Hepatocyte (in vitro differentiated cells): ENCODE measurements at regions not wholly inside any gene's neighbourhood (a gene's known extent, or its start where the extent isn't known, plus 50 kb on each side); places are given as distances from the start of the nearest gene placed in this dataset.

ENCODE experiments used
- DNase-seq: peaks from one replicate; pipeline ENCODE4 v3.0.0-alpha.2; 2016; ENCODE audit warnings: low spot score
- H2AFZ ChIP-seq: fragments of 200-600 bp; sonication (generic); 2 replicates; pipeline ENCODE4 v1.6.0; 2016; ENCODE audit warnings: antibody characterized with exemption, mild to moderate bottlenecking
- H3K27ac ChIP-seq: fragments of 200-600 bp; sonication (generic); 2 replicates; pipeline ENCODE4 v1.5.1; 2016; ENCODE audit warnings: mild to moderate bottlenecking
- H3K27me3 ChIP-seq: fragments of 200-600 bp; sonication (generic); 2 replicates; pipeline ENCODE4 v1.6.1; 2016
- H3K36me3 ChIP-seq: fragments of 200-600 bp; sonication (generic); replicated peaks from 2 replicates; pipeline ENCODE4 v1.5.1; 2016; ENCODE audit warnings: low read depth; ENCODE audit not compliant: insufficient read depth
- H3K4me1 ChIP-seq: fragments of 200-600 bp; sonication (generic); 2 replicates; pipeline ENCODE4 v1.5.1; 2016; ENCODE audit warnings: mild to moderate bottlenecking, moderate library complexity; ENCODE audit not compliant: insufficient read depth
- H3K4me2 ChIP-seq: fragments of 200-600 bp; sonication (generic); 2 replicates; pipeline ENCODE4 v1.6.0; 2016
- H3K4me3 ChIP-seq: fragments of 200-600 bp; sonication (generic); 2 replicates; pipeline ENCODE4 v1.5.1; 2016; ENCODE audit warnings: mild to moderate bottlenecking
- H3K79me2 ChIP-seq: fragments of 200-600 bp; sonication (generic); 2 replicates; pipeline ENCODE4 v1.6.0; 2017; ENCODE audit warnings: mild to moderate bottlenecking
- H3K9me2 ChIP-seq: fragments of 200-600 bp; sonication (generic); replicated peaks from 2 replicates; pipeline ENCODE4 v1.6.0; 2017; ENCODE audit warnings: mild to moderate bottlenecking; ENCODE audit not compliant: insufficient read depth
- H3K9me3 ChIP-seq: fragments of 200-600 bp; sonication (generic); 2 replicates; pipeline ENCODE4 v1.5.1; 2016; ENCODE audit warnings: low read depth, mild to moderate bottlenecking
- H4K20me1 ChIP-seq: fragments of 200-600 bp; sonication (generic); 2 replicates; pipeline ENCODE4 v1.6.0; 2016; ENCODE audit warnings: mild to moderate bottlenecking; ENCODE audit not compliant: insufficient read depth, poor library complexity, severe bottlenecking
- CTCF ChIP-seq: fragments of 200-600 bp; sonication (generic); IDR thresholded peaks from 2 replicates; pipeline ENCODE4 v1.5.1; 2016; ENCODE audit warnings: antibody characterized with exemption, mild to moderate bottlenecking; ENCODE audit not compliant: poor library complexity
- EZH2 ChIP-seq: fragments of 200-600 bp; sonication (generic); IDR thresholded peaks from 2 replicates; pipeline ENCODE4 v1.6.1; 2016; ENCODE audit warnings: antibody characterized with exemption, mild to moderate bottlenecking, borderline replicate concordance
- EZH2phosphoT487 ChIP-seq: fragments of 200-600 bp; sonication (generic); IDR thresholded peaks from one replicate; pipeline ENCODE4 v1.6.1; 2018; ENCODE audit warnings: antibody characterized with exemption, mild to moderate bottlenecking, low read depth, moderate library complexity; ENCODE audit not compliant: unreplicated experiment, severe bottlenecking
- WGBS: methylation state at CpG from one replicate; pipeline ENCODE4 v1.1.6; 2016; ENCODE audit warnings: low lambda C conversion rate; ENCODE audit errors: missing lambda C conversion rate; 5-methylcytosine and 5-hydroxymethylcytosine counted together

- Histone ChIP-seq H3K27me3 (no peaks in the 10 kb centered on the region), H4K20me1 (no peaks in the 10 kb centered on the region), H3K27ac (no peak overlapping the region), H3K79me2 (no peaks in the 10 kb centered on the region), H3K4me1 (no peaks in the 10 kb centered on the region), H3K4me2 (no peak overlapping the region), H3K4me3 (no peak overlapping the region), H3K36me3 (no peaks in the 10 kb centered on the region), H3K9me3 (no peaks in the 10 kb centered on the region), H3K9me2 (no peaks in the 10 kb centered on the region), H2AFZ (no peak overlapping the region)
- DNase-seq, result no peak
- TF ChIP-seq CTCF (no peak), EZH2phosphoT487 (no peak)
- WGBS, result 83% methylated on average over 11 of the region's 11 CpGs
These were observed 1145.2 kb downstream of the BRD1 start for GRCh38 chr22:48682504-48682903.

- no peak for DNase-seq
- Histone ChIP-seq H3K4me2 (no peak overlapping the region), H3K27me3 (no peaks in the 10 kb centered on the region), H3K79me2 (no peaks in the 10 kb centered on the region), H3K4me1 (no peaks in the 10 kb centered on the region), H3K9me2 (no peaks in the 10 kb centered on the region), H2AFZ (no peak overlapping the region), H3K9me3 (no peaks in the 10 kb centered on the region), H3K36me3 (no peaks in the 10 kb centered on the region), H3K27ac (no peak overlapping the region), H3K4me3 (no peak overlapping the region), H4K20me1 (no peaks in the 10 kb centered on the region)
- no peak for TF ChIP-seq EZH2
- TF ChIP-seq EZH2phosphoT487, result no peak
- no peak for TF ChIP-seq CTCF
- 92% methylated on average over 11 of the region's 11 CpGs for WGBS
These were observed 1147.1 kb downstream of the BRD1 start for GRCh38 chr22:48680601-48681000.

- Histone ChIP-seq H3K36me3 (no peaks in the 10 kb centered on the region), H3K9me2 (no peaks in the 10 kb centered on the region), H3K27ac (no peak overlapping the region), H3K27me3 (no peaks in the 10 kb centered on the region), H4K20me1 (no peaks in the 10 kb centered on the region), H3K4me1 (no peaks in the 10 kb centered on the region), H3K4me3 (no peak overlapping the region), H3K4me2 (no peak overlapping the region), H3K9me3 (no peaks in the 10 kb centered on the region), H3K79me2 (no peaks in the 10 kb centered on the region), H2AFZ (no peak overlapping the region)
- 91% methylated on average over 20 of the region's 28 CpGs for WGBS
- DNase-seq, result no peak
- no peak for TF ChIP-seq EZH2
- TF ChIP-seq CTCF, result no peak
These were observed 1147.8 kb downstream of the BRD1 start for GRCh38 chr22:48679656-48680555.
